D721Med (cell line): ENCODE measurements at regions not wholly inside any gene's neighbourhood (a gene's known extent, or its start where the extent isn't known, plus 50 kb on each side); places are given as distances from the start of the nearest gene placed in this dataset.

ENCODE experiments used
- DNase-seq: peaks from one replicate; pipeline ENCODE4 v3.0.0; 2011; ENCODE audit warnings: low spot score; ENCODE audit not compliant: insufficient read length
- FAIRE-seq: peaks from 2 replicates; lab custom pipeline; 2011; peaks lifted over from hg19 to GRCh38; lab: Jason Lieb, UNC
- TF ChIP-seq, protein P1 (sequence below): IDR thresholded peaks from 2 replicates; pipeline ENCODE4 v1.5.1; 2012; ENCODE audit warnings: mild to moderate bottlenecking, control low read depth; ENCODE audit not compliant: insufficient read depth; ENCODE audit errors: missing control alignments

DNA sequence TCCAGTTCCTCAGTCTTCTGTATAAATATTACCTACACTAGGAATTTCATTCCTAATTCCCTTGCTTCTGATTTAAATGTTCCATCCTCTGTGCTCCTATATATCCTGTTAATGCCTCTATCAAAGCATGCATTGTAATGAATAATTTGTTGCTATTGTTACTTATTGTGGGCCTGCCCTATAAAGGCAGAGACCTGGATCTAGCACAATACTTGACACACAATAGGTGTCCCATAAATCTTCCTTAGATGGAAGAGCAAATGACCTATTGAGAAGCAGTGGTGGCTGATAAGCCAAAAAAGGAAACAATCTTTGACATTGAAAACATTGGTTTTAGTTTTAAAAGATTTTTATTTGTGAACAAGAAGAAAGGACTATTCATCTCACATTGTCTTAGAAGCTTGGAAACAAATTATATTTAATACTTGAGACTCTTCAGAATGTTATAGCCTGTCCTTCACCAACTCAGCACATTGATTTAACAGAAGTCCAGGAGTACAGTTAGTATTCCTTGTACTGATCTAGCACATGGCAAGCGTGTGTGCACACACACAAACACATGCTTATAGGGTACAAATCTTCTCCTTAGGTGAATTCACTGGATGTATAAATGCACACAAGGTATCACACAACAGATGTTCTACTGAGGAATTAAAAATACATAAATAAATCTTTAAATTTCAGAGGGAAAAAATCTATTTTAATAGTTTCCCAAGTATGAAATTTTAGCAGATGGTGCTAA lies 135.9 kb downstream of the DUSP6 start:
- TF ChIP-seq, protein P1, sequence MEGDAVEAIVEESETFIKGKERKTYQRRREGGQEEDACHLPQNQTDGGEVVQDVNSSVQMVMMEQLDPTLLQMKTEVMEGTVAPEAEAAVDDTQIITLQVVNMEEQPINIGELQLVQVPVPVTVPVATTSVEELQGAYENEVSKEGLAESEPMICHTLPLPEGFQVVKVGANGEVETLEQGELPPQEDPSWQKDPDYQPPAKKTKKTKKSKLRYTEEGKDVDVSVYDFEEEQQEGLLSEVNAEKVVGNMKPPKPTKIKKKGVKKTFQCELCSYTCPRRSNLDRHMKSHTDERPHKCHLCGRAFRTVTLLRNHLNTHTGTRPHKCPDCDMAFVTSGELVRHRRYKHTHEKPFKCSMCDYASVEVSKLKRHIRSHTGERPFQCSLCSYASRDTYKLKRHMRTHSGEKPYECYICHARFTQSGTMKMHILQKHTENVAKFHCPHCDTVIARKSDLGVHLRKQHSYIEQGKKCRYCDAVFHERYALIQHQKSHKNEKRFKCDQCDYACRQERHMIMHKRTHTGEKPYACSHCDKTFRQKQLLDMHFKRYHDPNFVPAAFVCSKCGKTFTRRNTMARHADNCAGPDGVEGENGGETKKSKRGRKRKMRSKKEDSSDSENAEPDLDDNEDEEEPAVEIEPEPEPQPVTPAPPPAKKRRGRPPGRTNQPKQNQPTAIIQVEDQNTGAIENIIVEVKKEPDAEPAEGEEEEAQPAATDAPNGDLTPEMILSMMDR, result no peak
- no peak for FAIRE-seq
- DNase-seq, result no peak

DNA sequence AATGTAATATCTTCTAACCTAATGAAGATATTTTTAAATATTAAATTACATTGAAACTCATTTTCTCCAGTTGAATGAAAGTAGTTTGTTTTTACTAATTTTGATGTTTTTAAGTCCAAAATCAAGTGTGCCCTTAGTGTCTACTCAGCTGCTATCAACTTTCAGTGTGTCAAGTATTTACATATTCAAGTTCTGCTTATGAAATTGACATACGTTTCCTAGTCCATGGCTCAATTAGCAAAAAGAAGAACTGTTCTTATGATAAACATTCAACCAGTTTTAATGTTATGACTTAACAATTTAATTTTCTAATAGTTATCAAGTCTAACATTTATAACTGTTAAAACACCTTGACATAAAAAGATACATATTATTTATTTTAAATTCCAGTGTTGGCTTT lies 137.1 kb downstream of the DUSP6 start:
- TF ChIP-seq, protein P1, result no peak
- no peak for FAIRE-seq

DNA sequence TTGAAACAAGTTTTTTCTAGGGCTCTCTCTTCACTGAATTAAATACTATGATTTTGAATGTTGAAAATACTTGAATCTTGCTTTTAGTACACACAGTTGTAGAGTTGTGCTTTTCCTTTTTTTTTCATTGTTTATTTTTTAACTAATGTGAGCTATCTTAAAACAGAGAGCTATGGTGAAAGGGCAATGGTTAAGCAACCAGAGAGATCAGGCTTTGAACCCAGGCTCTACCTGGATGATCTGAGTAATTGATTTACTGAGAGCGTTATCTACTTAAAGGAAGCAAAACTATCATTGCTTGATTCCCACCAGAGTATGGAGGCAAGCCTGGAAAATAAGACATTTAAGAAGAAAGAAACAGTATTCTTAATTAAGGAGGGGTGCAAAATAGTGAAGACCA lies 138.6 kb downstream of the DUSP6 start:
- no peak for FAIRE-seq
- TF ChIP-seq, protein P1, result no peak
- no peak for DNase-seq

More for the DNA sequence above, 137.1 kb downstream of the DUSP6 start:
- no peak for DNase-seq

DNA sequence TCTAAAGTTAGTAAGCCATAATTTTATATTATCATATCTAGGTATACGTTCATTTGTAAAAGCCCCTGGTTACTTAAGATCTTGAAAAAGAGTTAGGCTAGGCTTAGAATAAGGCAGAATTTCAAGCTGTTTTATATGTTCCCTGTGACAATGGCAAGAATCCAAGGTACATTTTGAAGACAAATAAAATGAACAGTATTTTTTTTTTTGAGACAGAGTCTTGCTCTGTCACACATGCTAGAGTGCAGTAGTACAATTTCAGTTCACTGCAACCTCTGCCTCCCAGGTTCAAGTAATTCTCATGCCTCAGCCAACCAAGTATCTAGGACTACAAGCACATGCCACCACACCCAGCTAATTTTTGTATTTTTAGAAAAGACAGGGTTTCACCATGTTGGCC lies 139.2 kb downstream of the DUSP6 start:
- DNase-seq (no peak), FAIRE-seq (no peak)
- TF ChIP-seq, protein P1, result no peak

DNA sequence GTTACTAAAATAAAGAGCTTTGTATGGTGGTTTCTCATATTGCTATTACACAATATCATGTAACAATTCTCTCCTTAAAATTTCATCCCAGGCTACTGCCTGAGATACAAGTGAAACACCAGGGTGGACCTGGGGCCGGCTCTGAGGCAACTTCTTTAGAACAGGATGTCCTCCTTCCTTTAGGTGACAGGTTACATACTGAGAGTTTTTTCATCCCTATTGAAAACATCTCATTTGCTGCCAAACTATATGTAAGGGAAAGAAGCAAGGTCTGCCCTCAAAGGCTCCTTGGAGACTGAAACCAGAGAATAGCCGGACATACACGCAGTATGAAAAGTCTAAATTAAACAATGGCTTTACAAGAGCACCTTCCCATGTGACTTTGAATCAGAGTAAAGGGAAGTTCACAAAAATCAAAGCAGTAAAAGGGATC lies 139.9 kb downstream of the DUSP6 start:
- DNase-seq (no peak), FAIRE-seq (no peak)
- TF ChIP-seq, protein P1, result no peak

DNA sequence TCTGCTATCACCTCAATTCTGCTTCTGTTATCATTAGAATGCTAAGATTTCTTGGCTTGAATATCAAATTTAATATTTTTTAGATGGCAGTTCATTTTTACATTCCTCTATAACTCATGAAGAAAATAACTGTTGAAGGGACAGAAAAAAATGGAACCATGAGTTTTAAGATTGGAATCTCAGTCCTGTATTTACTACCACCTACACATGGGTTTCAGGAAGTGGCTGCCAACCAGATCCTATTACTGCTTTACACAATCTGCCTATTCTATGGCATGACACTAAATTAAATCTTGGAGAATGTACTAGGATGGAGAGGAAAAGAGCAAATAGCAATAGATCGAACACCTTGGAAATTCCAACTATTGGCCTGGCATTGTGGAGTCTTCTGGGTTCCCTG lies 140.8 kb downstream of the DUSP6 start:
- FAIRE-seq, result no peak

DNA sequence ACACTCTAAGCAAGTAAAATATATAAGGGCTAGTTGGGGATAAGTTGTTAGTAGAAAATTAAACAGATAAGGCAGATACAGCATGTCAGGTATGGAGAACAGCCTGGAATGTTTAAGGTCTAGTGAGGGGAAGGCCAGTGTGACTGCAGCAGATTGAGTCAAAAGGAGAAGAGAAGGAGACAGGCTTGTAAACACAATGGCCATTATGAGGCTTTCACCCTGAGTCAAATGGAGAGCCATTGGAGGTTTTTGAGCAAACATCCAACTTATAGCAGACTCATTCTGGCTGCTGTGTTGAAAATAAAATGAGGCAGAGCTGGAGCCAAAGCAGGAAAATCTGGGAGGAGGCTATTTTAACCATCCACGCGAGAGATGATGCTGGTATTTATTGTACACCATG lies 142.0 kb downstream of the DUSP6 start:
- FAIRE-seq (no peak), DNase-seq (no peak)
- TF ChIP-seq, protein P1, result no peak

More for the DNA sequence above, 140.8 kb downstream of the DUSP6 start:
- TF ChIP-seq, protein P1, result no peak
- no peak for DNase-seq
